Duodenal mucosa (tissue), 2 donors: ENCODE measurements at regions not wholly inside any gene's neighbourhood (a gene's known extent, or its start where the extent isn't known, plus 50 kb on each side); places are given as distances from the start of the nearest gene placed in this dataset.
"Not testable (repeated sequence)": the region's sequence is repeated elsewhere in the genome, so short reads cannot be mapped to it uniquely, and the experiment has no call there.

Source experiments
- H3K27ac ChIP-seq: one replicate; pipeline ENCODE4 v1.7.0; 2013; ENCODE audit warnings: low read depth, low read length
- H3K27me3 ChIP-seq, 2 donors: one replicate each; pipeline ENCODE4 v1.7.0; 2013; ENCODE audit warnings: low read length in 2 of 2, control low read depth in 1 of 2; ENCODE audit not compliant: insufficient read depth in 2 of 2, control insufficient read depth in 1 of 2
- H3K36me3 ChIP-seq, 2 donors: one replicate each; pipeline ENCODE4 v1.7.0; 2013; ENCODE audit warnings: low read length in 2 of 2, control low read depth in 1 of 2; ENCODE audit not compliant: insufficient read depth in 2 of 2, control insufficient read depth in 1 of 2
- H3K4me1 ChIP-seq, 2 donors: one replicate each; pipeline ENCODE4 v1.7.0; 2013; ENCODE audit warnings: low read length in 2 of 2, control low read depth in 1 of 2; ENCODE audit not compliant: insufficient read depth in 2 of 2, control insufficient read depth in 1 of 2
- H3K4me3 ChIP-seq, 2 donors: one replicate each; pipeline ENCODE4 v1.7.0; 2013; ENCODE audit warnings: low read length in 2 of 2, low read depth in 1 of 2
- H3K9ac ChIP-seq, 2 donors: one replicate each; pipeline ENCODE4 v1.7.0; 2013; ENCODE audit warnings: low read length in 2 of 2, low read depth in 1 of 2
- H3K9me3 ChIP-seq, 2 donors: one replicate each; pipeline ENCODE4 v1.7.0; 2013; ENCODE audit warnings: low read length in 2 of 2, control low read depth in 1 of 2; ENCODE audit not compliant: control insufficient read depth in 1 of 2

- no peaks in the 10 kb centered on the region for H3K9me3 ChIP-seq
- H3K27ac ChIP-seq, result no peak overlapping the region
- H3K36me3 ChIP-seq, result no peaks in the 10 kb centered on the region
- H3K27me3 ChIP-seq, result no peaks in the 10 kb centered on the region
- H3K4me1 ChIP-seq, result peaks cover 18% of the 10 kb centered on the region in 2 donors
- no peak overlapping the region for H3K4me3 ChIP-seq
- no peak overlapping the region for H3K9ac ChIP-seq
Observed at GRCh38 chr7:142442396-142442795, 184.5 kb upstream of the PRSS58 start.

GRCh38 chr7:142440906-142441411 is 183.1 kb upstream of the PRSS58 start:
- H3K27ac ChIP-seq, result no peak overlapping the region
- no peaks in the 10 kb centered on the region for H3K36me3 ChIP-seq
- H3K27me3 ChIP-seq, result no peaks in the 10 kb centered on the region
- no peak overlapping the region for H3K4me3 ChIP-seq
- H3K4me1 ChIP-seq, result peaks cover 18% of the 10 kb centered on the region in 2 donors
- H3K9me3 ChIP-seq, result no peaks in the 10 kb centered on the region
- H3K9ac ChIP-seq, result no peak overlapping the region

GRCh38 chr7:142440219-142440905 is 182.5 kb upstream of the PRSS58 start:
- no peaks in the 10 kb centered on the region for H3K27me3 ChIP-seq
- H3K4me1 ChIP-seq, result peaks cover 18% of the 10 kb centered on the region in 2 donors
- no peaks in the 10 kb centered on the region for H3K36me3 ChIP-seq

GRCh38 chr7:142439739-142440138 is 181.9 kb upstream of the PRSS58 start:
- no peak overlapping the region for H3K27ac ChIP-seq
- no peaks in the 10 kb centered on the region for H3K27me3 ChIP-seq
- H3K36me3 ChIP-seq, result no peaks in the 10 kb centered on the region
- no peak overlapping the region for H3K4me3 ChIP-seq
- peaks cover 18% of the 10 kb centered on the region in 2 donors for H3K4me1 ChIP-seq
- H3K9ac ChIP-seq, result no peak overlapping the region
- no peaks in the 10 kb centered on the region for H3K9me3 ChIP-seq

More at GRCh38 chr7:142440219-142440905, 182.5 kb upstream of the PRSS58 start:
- no peak overlapping the region for H3K4me3 ChIP-seq
- no peak overlapping the region for H3K9ac ChIP-seq
- H3K27ac ChIP-seq, result no peak overlapping the region
- H3K9me3 ChIP-seq, result no peaks in the 10 kb centered on the region

- peaks cover 18% of the 10 kb centered on the region in 2 donors for H3K4me1 ChIP-seq
Observed at GRCh38 chr7:142438923-142439515, 181.2 kb upstream of the PRSS58 start.

GRCh38 chr7:142438235-142438922 is 180.5 kb upstream of the PRSS58 start:
- Histone ChIP-seq H3K9ac (no peak overlapping the region), H3K4me3 (no peak overlapping the region), H3K36me3 (no peaks in the 10 kb centered on the region), H3K27ac (no peak overlapping the region), H3K27me3 (no peaks in the 10 kb centered on the region), H3K4me1 (peaks cover 18% of the 10 kb centered on the region in 2 donors), H3K9me3 (no peaks in the 10 kb centered on the region)

More at GRCh38 chr7:142438923-142439515, 181.2 kb upstream of the PRSS58 start:
- no peaks in the 10 kb centered on the region for H3K36me3 ChIP-seq
- no peaks in the 10 kb centered on the region for H3K9me3 ChIP-seq
- H3K27ac ChIP-seq, result no peak overlapping the region
- H3K9ac ChIP-seq, result no peak overlapping the region
- no peak overlapping the region for H3K4me3 ChIP-seq
- no peaks in the 10 kb centered on the region for H3K27me3 ChIP-seq

- H3K9ac ChIP-seq, result no peak overlapping the region
- H3K4me1 ChIP-seq, result peaks cover 18% of the 10 kb centered on the region in 2 donors
- H3K36me3 ChIP-seq, result no peaks in the 10 kb centered on the region
Observed at GRCh38 chr7:142437741-142438140, 179.9 kb upstream of the PRSS58 start.

GRCh38 chr7:142436601-142437000 is 178.7 kb upstream of the PRSS58 start:
- no peaks in the 10 kb centered on the region for H3K27me3 ChIP-seq
- H3K9ac ChIP-seq, result no peak overlapping the region
- no peaks in the 10 kb centered on the region for H3K36me3 ChIP-seq
- peaks cover 18% of the 10 kb centered on the region in 2 donors for H3K4me1 ChIP-seq
- H3K27ac ChIP-seq, result no peak overlapping the region
- H3K9me3 ChIP-seq, result no peaks in the 10 kb centered on the region
- no peak overlapping the region for H3K4me3 ChIP-seq

More at GRCh38 chr7:142437741-142438140, 179.9 kb upstream of the PRSS58 start:
- Histone ChIP-seq H3K4me3 (no peak overlapping the region), H3K27me3 (no peaks in the 10 kb centered on the region), H3K27ac (no peak overlapping the region), H3K9me3 (no peaks in the 10 kb centered on the region)

GRCh38 chr7:142435606-142436005 is 177.7 kb upstream of the PRSS58 start:
- not testable (repeated sequence) for H3K36me3 ChIP-seq, H3K9ac ChIP-seq, H3K27ac ChIP-seq, H3K4me3 ChIP-seq, H3K27me3 ChIP-seq, H3K9me3 ChIP-seq
- peaks cover 9 to 18% of the 10 kb centered on the region in 2 donors for H3K4me1 ChIP-seq

- Histone ChIP-seq H3K9ac (no peak overlapping the region), H3K9me3 (no peaks in the 10 kb centered on the region), H3K27ac (no peak overlapping the region), H3K4me1 (peaks cover 9 to 12% of the 10 kb centered on the region in 2 donors), H3K27me3 (no peaks in the 10 kb centered on the region), H3K36me3 (no peaks in the 10 kb centered on the region), H3K4me3 (peak overlapping the region in 1 of 2 donors; percentile 40)
Observed at GRCh38 chr7:142434666-142435167, 176.9 kb upstream of the PRSS58 start.
